Gastroesophageal sphincter (tissue), 4 donors: ENCODE measurements at regions not wholly inside any gene's neighbourhood (a gene's known extent, or its start where the extent isn't known, plus 50 kb on each side); places are given as distances from the start of the nearest gene placed in this dataset.
"Not testable (repeated sequence)": the region's sequence is repeated elsewhere in the genome, so short reads cannot be mapped to it uniquely, and the experiment has no call there.

Experiments
- ATAC-seq: fragments of 150-250 bp; one replicate; pipeline ENCODE4 v1.9.1; 2016; ENCODE audit warnings: mild to moderate bottlenecking, moderate library complexity
- H3K27ac ChIP-seq, 4 donors: fragments of 200-600 bp; sonication (generic) in 3 of 4; 1 replicate in 3 of 4; 2 replicates in 1 of 4; pipeline ENCODE4 v1.5.1; 2016 to 2019
- H3K27me3 ChIP-seq: fragments of 200-600 bp; sonication (generic); one replicate; pipeline ENCODE4 v1.5.1; 2019
- H3K36me3 ChIP-seq, 2 donors: fragments of 200-600 bp; sonication (generic); one replicate each; pipeline ENCODE4 v1.5.1; 2019; ENCODE audit warnings: control low read depth in 1 of 2
- H3K4me1 ChIP-seq, 3 donors: fragments of 200-600 bp; sonication (generic); 1 replicate in 2 of 3; 2 replicates in 1 of 3; pipeline ENCODE4 v1.5.1; 2016 to 2019; ENCODE audit warnings: control low read depth in 2 of 3
- H3K4me3 ChIP-seq, 2 donors: fragments of 200-600 bp; sonication (generic); one replicate each; pipeline ENCODE4 v1.5.1; 2019; ENCODE audit warnings: mild to moderate bottlenecking in 1 of 2, moderate library complexity in 1 of 2
- H3K9me3 ChIP-seq, 3 donors: fragments of 200-600 bp; sonication (generic); one replicate each; pipeline ENCODE4 v1.5.1; 2017 to 2019; ENCODE audit warnings: control low read depth in 2 of 3
- CTCF ChIP-seq, 4 experiments: fragments of 200-600 bp in 2 of 4; fragments of 450-650 bp in 2 of 4; sonication (generic) in 1 of 4; IDR thresholded peaks; one replicate each; pipeline ENCODE4 v1.5.1; 2017 to 2019; ENCODE audit warnings: antibody characterized with exemption in 4 of 4, mild to moderate bottlenecking in 2 of 4, moderate library complexity in 2 of 4
- EP300 ChIP-seq: sonication (generic); formaldehyde crosslinking; IDR thresholded peaks from one replicate; pipeline ENCODE4 v1.6.1; 2017; ENCODE audit warnings: antibody characterized with exemption, mild to moderate bottlenecking
- POLR2A ChIP-seq, 2 donors: fragments of 450-650 bp; IDR thresholded peaks; one replicate each; pipeline ENCODE4 v1.6.1; 2017; ENCODE audit warnings: antibody characterized with exemption in 2 of 2, mild to moderate bottlenecking in 2 of 2, moderate library complexity in 1 of 2
- POLR2AphosphoS5 ChIP-seq: sonication (generic); formaldehyde crosslinking; IDR thresholded peaks from one replicate; pipeline ENCODE4 v1.6.1; 2017; ENCODE audit warnings: antibody characterized with exemption
- WGBS, 2 donors: methylation state at CpG; one replicate each; pipeline ENCODE4 v1.1.5; 2018; ENCODE audit warnings: low coverage in 1 of 2; 5-methylcytosine and 5-hydroxymethylcytosine counted together

- 56 to 61% methylated on average over 2 of the region's 2 CpGs for WGBS, 2 donors
- H3K9me3 ChIP-seq: no peaks in the 10 kb centered on the region
- H3K4me3 ChIP-seq: no peak overlapping the region
- H3K27ac ChIP-seq: no peak overlapping the region
- no peaks in the 10 kb centered on the region for H3K36me3 ChIP-seq
- no peak for ATAC-seq
- H3K27me3 ChIP-seq: no peaks in the 10 kb centered on the region
- H3K4me1 ChIP-seq: no peaks in the 10 kb centered on the region
- TF ChIP-seq EP300 (no peak), POLR2A (IDR thresholded peaks at IDR 0.05) (no peak), CTCF (IDR thresholded peaks at IDR 0.05) (no peak), POLR2AphosphoS5 (no peak)
Measured at GRCh38 chr5:156221816-156222215, 105.1 kb upstream of the SGCD start.

DNA sequence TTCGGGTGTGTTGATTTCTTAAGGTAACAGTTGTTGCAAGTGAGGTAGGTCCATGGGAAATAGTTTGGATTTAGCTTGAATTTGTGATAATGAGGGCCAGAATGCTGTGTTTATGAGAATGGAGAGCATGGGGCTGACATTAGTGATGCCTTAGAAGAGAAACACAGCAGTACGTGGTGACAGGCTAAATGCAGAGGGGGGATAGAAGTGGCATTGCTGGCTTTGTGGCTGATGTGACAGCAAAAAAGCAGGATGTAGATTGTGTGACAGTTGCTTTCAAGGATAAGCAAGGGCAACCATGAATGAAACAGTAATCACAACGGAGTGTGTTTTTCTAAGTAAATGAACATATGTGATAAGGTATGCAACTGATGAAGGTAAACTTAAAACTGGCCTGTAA, 103.4 kb upstream of the SGCD start:
- no peaks in the 10 kb centered on the region for H3K36me3 ChIP-seq
- H3K27ac ChIP-seq: no peak overlapping the region
- no peaks in the 10 kb centered on the region for H3K27me3 ChIP-seq
- 68 to 87% methylated on average over 3 of the region's 3 CpGs for WGBS, 2 donors
- no peaks in the 10 kb centered on the region for H3K9me3 ChIP-seq
- no peaks in the 10 kb centered on the region for H3K4me1 ChIP-seq
- TF ChIP-seq POLR2AphosphoS5 (no peak), POLR2A (IDR thresholded peaks at IDR 0.05) (no peak), CTCF (IDR thresholded peaks at IDR 0.05) (no peak), EP300 (no peak)
- no peak for ATAC-seq
- H3K4me3 ChIP-seq: no peak overlapping the region

GRCh38 chr5:156226485-156226884, 100.5 kb upstream of the SGCD start:
- not testable (repeated sequence) for H3K36me3 ChIP-seq, ATAC-seq, H3K27me3 ChIP-seq, H3K4me1 ChIP-seq, H3K27ac ChIP-seq, H3K4me3 ChIP-seq, H3K9me3 ChIP-seq
- 70 to 75% methylated on average over 1 of the region's 1 CpG for WGBS, 2 donors

- Histone ChIP-seq H3K9me3 (no peaks in the 10 kb centered on the region), H3K4me3 (no peak overlapping the region), H3K27ac (no peak overlapping the region), H3K36me3 (no peaks in the 10 kb centered on the region), H3K4me1 (no peaks in the 10 kb centered on the region), H3K27me3 (no peaks in the 10 kb centered on the region)
- no peak for ATAC-seq
- WGBS, 2 donors: 87% methylated on average over 4 of the region's 4 CpGs
- no peak for TF ChIP-seq EP300
- TF ChIP-seq CTCF (IDR thresholded peaks at IDR 0.05): no peak
- TF ChIP-seq POLR2A (IDR thresholded peaks at IDR 0.05): no peak
- no peak for TF ChIP-seq POLR2AphosphoS5
Measured at GRCh38 chr5:156230887-156231286, 96.1 kb upstream of the SGCD start.

DNA sequence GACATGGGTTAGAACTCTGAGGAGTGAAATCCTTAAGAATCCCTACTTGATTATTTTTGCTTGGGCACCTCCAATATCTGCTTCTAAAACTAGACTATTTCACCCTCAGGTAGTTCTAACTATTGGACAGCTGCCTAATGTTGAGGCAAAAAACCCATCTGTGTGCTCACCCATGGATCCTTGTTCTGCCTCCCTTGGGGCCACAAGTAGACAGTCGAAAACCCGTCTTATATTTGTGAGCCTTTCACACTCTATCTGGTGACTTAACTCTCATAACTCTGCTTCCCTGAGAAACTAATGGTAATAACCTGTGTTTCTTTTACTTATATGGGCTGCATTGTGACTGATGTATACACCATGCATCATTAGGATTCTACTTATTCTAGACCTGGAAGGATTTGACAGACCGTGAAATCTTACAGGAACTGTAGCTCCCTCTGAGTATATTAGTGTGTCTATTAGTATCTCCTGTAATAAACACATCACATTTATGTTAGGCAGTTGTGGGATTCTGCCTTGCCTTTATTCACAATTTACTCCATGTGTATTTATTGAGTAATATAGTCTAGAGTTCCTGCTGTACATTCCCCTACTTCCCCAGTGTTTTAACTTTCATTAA, 94.6 kb upstream of the SGCD start:
- no peak for ATAC-seq
- Histone ChIP-seq H3K4me3 (no peak overlapping the region), H3K27me3 (no peaks in the 10 kb centered on the region), H3K9me3 (no peaks in the 10 kb centered on the region), H3K36me3 (no peaks in the 10 kb centered on the region), H3K4me1 (no peaks in the 10 kb centered on the region), H3K27ac (no peak overlapping the region)
- no peak for TF ChIP-seq CTCF (IDR thresholded peaks at IDR 0.05)
- no peak for TF ChIP-seq EP300
- no peak for TF ChIP-seq POLR2A (IDR thresholded peaks at IDR 0.05)
- 81 to 87% methylated on average over 3 of the region's 3 CpGs for WGBS, 2 donors
